B cell (primary cell): ENCODE measurements at regions not wholly inside any gene's neighbourhood (a gene's known extent, or its start where the extent isn't known, plus 50 kb on each side); places are given as distances from the start of the nearest gene placed in this dataset.

Experiments
- CTCF ChIP-seq: fragments of 200-600 bp; IDR thresholded peaks from one replicate; pipeline ENCODE4 v1.8.0; 2022; ENCODE audit warnings: antibody characterized with exemption, mild to moderate bottlenecking
- EZH2 ChIP-seq: IDR thresholded peaks from 2 replicates; pipeline ENCODE4 v1.6.1; 2012; ENCODE audit warnings: borderline replicate concordance, low read depth, mild to moderate bottlenecking, moderate library complexity, low read length; ENCODE audit not compliant: insufficient read depth, poor library complexity, severe bottlenecking

DNA sequence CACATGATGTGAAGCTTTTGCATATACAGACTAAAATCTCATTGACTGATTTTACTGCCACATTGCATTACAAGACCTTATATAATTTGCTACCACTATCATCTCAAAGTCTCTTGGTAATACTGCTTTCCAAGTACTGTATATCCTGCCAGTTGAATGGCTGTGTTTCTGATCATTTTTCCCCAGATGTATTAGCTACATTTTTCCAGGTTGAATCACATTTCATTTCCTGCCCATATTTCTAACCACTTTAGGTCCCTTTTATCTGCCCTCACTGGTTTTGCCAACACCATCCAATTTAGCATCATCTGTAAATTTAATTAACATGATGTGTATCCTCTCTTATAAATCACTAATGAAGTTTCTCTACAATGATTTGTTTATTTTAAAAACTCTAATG, 365.7 kb upstream of the PMFBP1 start:
- TF ChIP-seq CTCF, result no peak
- no peak for TF ChIP-seq EZH2
